Occipital lobe (tissue), 1 donor: ENCODE measurements at regions not wholly inside any gene's neighbourhood (a gene's known extent, or its start where the extent isn't known, plus 50 kb on each side); places are given as distances from the start of the nearest gene placed in this dataset.

Source experiments
- DNase-seq: peaks from one replicate; lab custom pipeline; 2025; lab: John Stamatoyannopoulos, UW

DNA sequence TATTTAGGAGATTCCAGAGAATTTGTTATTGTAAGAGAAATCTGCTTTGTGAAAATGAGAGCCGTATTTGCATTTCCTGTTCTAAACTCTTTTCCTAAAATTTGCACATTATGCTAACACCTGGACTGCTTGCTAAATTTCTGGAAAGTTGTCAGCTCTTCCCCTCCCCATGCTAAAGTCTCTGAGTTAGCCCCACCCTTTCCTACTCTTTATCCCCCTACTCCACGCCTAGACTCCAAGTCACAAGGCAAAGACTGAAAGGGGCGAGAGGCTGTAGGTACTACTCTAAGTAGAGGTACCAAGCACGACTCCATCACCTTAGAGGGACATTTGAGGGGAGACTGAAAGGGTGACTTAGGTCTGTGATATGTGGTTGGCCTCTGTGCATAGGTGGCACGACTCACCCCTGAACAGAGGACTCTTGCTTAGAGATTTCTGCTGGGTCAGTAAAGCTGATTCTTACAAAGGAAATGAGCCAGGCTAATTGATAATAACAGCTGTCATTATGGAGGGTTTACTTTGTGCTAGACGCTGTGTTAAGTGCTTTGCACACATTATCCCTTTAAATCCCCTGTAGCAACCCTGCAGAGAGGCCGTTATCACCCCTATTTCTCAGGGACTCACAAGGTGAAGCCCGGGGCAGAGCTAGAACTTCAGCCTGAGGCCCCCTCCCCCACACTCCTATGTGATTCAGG is 373.5 kb downstream of the EN1 start:
- DNase-seq = no peak

GRCh38 chr2:118473241-118473640 is 374.2 kb downstream of the EN1 start:
- DNase-seq = no peak

DNA sequence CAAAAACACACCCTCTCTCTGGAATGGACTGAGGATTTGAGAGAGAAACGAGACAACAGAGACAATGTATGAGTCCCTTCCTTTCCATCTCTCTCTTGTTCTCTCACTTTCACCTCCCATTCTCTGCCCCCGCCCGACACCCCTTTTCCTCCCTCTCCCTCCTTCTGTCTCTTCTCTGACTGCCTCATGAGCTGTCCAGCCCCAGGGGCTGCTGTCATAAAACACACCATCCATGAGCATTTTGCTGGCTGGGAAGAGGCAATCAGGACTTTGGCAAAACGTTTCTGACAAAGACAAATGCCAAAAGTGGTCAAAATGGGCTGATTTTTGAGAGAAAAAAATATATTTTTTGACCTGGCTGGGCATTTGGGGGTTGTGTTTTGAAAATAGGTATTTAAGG is 377.2 kb downstream of the EN1 start:
- DNase-seq = no peak

DNA sequence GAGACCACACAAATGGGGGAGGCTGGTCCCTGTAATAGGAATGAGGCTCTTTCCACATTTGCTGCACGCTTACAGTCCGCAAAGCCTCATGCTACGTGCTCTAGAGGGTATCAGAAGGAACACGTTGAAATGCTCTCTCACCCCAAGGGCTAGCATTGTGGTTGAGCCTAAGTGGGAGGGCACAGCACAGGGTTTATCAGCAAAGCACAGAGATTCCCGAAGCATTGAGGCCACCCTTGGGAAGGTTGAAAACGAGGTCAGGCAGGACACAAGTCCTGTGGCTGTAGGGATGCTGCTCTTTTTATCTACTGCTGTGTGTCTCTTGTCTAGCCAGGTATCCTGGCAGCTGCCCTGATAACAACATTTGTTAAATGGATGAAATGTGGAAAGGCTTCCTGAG is 378.3 kb downstream of the EN1 start:
- no peak for DNase-seq

DNA sequence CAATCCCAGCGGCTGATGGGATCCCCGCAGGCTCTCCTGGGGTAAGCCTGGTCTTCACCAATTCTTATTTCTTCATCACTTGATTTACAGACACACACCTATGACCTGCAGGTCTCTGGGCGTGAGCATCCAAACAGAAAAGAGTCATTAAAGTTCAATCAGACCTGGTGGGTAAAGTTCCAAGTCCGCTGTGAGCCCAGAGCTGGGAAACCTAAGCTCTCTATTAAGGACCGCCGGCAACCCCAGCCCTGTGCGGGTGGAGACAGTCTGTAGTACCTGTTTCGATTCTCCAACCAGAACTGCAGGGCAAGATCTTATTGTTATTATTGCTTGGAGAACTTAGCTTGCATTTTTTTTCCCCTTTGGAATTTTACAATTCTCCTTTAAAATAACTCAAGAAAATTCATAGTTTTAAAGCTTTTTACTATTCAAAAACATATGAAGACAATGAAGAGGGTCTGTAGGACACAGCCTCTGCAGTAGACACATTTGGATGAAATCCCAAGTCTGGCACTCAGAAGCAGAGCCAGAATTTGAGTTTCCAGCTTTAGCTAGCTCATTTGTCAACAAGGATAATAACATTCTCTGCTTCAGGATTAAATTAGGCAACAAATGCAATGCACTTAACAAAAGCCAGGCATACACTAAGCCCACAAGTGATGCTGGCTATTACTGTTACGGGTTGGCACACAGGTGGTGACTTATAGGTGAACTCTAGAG is 376.4 kb downstream of the INSIG2 start:
- DNase-seq = no peak

GRCh38 chr2:118464046-118464445 is 375.8 kb downstream of the INSIG2 start:
- no peak for DNase-seq

DNA sequence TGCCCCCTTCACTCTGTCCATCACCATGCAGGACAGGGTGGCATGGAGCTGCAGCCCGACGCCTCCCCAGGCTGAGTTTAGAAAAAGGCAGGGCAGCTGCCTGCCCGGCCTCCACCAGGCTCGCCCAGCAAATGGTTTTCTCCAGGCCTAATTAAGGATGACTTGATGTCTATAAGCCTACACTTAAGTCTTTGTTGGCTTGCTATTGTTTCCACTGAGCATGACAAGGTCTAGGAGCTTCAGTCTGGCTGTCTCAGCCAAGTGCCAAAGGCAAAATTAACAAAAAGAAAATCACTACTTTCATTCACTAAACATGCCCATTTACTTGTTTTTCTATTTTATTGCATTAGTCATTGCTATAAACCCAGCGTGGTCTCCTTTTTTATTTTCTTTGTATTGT is 372.2 kb downstream of the INSIG2 start:
- no peak for DNase-seq

DNA sequence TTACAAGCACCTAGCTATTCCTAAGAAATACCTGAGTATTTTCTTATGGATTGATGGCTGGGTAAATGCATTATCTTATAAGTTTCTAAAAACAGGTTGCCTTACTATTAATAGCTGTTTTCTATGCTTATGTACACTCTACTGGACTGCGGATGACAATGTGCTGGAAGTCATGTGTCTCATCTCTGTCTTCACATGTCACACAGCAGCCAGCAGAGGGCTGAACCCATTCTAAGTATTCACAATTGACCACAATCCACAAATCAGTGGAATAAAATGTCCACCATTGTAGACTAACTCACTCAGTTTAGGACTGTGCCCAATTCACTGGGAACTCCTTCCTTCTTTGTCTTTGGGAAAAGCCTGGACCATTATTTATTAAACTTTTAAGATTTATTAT is 371.2 kb downstream of the INSIG2 start:
- DNase-seq = no peak

GRCh38 chr2:118457951-118458350 is 369.7 kb downstream of the INSIG2 start:
- DNase-seq = no peak

- DNase-seq = no peak
Observed at GRCh38 chr2:118449401-118449800, 361.1 kb downstream of the INSIG2 start.

GRCh38 chr2:118443596-118443995 is 355.3 kb downstream of the INSIG2 start:
- no peak for DNase-seq

DNA sequence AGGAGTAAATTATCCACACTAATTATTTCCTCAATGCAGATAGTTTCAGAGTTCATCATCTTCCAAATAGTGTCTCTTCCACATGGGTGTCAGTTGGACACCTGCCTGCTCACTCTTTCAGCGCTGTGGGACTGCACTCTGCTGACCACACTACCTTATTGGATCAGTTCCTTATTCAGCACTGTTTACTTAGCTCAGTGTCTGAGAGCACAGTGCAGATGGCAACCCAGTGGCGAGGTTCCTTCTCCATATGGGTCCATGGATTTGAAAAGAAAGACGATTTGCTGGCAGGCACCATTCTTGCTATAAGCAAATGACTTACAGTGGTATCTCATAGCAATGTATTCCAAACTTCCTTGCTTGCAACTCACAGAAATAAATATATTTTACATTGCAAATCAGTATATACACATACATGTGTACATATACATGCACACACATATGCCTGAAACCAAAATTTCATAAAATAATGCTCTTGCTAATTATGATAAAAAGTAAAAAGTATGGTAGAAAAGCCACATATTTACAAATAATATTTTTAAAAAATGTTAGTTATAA is 354.8 kb downstream of the INSIG2 start:
- DNase-seq = no peak

- no peak for DNase-seq
Observed at GRCh38 chr2:118442046-118442445, 353.8 kb downstream of the INSIG2 start.

- no peak for DNase-seq
Observed at GRCh38 chr2:118440404-118441098, 352.3 kb downstream of the INSIG2 start.

DNA sequence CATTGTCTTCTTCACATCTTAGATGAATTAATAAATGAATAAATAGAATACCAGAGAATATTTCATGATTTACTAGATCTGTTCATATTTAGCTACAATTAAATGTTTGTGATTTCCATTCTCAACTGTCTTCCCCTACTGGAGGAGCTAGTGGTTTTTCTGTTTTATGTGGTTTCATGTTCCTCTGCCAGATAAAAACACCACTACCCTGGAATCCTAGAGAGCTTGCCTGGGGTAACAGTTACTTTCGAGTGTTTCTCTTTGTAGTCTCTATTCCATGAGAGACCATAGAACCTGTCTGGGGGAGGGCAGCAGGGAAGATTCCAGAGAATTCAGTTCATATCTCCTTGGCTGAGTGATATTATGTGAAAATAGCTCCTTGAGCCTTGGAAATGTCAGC is 349.2 kb downstream of the INSIG2 start:
- DNase-seq = no peak

- no peak for DNase-seq
Observed at GRCh38 chr2:118431997-118432396, 343.7 kb downstream of the INSIG2 start.

DNA sequence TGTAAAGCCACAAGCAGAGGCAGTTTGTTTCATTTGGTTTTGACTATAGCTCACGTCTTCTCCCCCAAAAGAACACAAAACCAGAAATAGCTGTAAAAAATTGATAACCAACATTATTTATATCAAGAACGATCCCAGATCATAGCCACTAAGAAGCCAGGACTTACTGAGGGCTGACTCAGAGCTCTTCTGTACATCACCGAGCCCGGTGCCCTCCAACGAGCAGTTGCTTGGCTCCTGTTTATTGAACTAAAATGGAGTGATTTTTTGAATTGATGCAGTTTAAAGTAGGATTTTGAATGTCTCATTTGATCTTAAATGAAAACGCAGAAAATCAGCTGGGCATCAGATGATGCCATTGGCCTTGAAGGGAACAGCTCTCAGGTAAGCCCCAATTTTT is 343.3 kb downstream of the INSIG2 start:
- no peak for DNase-seq

GRCh38 chr2:118431165-118431517 is 342.9 kb downstream of the INSIG2 start:
- no peak for DNase-seq

- no peak for DNase-seq
Observed at GRCh38 chr2:118430510-118431164, 342.4 kb downstream of the INSIG2 start.

- DNase-seq = no peak
Observed at GRCh38 chr2:118425191-118425590, 336.9 kb downstream of the INSIG2 start.

DNA sequence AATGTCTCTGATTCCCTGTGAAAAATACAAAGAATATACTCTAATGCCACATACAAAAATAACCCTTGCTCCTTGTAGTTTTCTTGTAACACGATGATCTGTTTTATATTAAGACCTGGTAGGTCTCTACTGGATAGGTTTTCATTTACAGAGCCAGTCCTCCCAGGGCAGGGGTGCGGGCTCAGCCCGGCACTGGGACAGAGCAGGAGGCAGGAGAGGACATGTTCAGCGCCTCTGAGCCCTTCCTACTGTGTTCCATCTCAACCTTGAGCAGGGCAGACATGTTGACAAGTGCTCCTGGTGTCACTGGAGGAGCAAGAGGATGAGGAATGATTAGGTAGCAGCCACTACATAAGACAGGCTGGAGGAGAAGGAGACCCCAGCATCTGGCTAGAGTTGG is 335.5 kb downstream of the INSIG2 start:
- DNase-seq = no peak

DNA sequence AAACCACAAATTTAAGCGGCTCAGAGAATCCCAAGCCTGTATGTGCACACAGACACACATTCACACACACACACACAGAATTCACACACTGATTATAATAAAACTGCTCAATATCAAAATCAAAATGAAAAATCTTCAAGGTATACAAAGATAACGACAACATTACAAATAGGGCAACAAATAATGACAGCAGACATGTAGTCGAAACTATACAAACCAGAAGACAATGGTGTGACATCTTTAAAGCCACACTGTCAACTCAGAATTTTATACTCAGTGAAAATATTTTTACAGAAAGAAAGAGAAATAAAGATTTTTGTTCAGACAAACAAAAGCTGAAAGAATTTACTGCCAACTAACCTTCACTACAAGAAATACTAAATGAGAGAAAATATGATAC is 333.4 kb downstream of the INSIG2 start:
- DNase-seq = no peak
